ENCODE measurements at regions not wholly inside any gene's neighbourhood (a gene's known extent, or its start where the extent isn't known, plus 50 kb on each side); places are given as distances from the start of the nearest gene placed in this dataset.

DNA sequence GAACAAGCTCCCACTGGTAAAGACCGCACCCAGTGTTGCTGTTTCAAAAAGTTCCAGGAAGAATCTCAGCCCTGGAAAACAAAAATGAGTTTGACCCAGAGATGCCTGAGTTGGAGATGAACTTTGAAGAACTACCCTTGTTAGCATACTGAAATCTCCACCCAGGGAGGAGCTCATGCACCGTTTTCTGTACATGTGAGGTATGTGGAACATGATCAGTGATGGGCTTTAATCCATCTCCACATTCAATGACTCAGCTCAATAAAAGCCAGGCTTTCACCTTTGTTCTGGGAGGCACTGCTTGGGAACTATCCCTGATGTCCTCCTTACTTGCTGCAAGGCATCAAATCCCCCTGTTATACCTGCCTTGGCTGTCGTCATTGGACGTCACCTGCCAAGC, 279.9 kb downstream of the UQCRFS1 start:
- ATAC-seq: no peak
- H3K36me3 ChIP-seq: no peaks in the 10 kb centered on the region

DNA sequence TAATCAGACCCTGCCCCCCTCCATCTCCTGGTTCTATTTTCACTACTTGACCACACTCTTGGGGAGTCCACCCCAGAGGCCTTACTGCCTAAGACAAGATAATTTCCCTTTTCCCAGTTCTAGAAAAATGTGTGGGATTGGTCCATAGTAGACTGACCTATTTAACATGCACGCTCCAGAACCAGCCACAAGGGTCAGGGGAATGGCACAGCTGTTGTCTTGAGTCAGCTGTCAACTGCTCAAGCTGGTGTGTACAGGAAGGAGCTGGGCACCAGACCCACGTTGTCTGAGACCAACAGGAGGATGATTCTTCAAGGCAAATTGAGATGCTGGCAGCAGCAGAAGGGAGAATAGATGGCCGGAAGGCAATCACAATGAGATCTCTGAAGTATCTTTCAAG, 280.5 kb downstream of the UQCRFS1 start:
- TF ChIP-seq, protein P1, sequence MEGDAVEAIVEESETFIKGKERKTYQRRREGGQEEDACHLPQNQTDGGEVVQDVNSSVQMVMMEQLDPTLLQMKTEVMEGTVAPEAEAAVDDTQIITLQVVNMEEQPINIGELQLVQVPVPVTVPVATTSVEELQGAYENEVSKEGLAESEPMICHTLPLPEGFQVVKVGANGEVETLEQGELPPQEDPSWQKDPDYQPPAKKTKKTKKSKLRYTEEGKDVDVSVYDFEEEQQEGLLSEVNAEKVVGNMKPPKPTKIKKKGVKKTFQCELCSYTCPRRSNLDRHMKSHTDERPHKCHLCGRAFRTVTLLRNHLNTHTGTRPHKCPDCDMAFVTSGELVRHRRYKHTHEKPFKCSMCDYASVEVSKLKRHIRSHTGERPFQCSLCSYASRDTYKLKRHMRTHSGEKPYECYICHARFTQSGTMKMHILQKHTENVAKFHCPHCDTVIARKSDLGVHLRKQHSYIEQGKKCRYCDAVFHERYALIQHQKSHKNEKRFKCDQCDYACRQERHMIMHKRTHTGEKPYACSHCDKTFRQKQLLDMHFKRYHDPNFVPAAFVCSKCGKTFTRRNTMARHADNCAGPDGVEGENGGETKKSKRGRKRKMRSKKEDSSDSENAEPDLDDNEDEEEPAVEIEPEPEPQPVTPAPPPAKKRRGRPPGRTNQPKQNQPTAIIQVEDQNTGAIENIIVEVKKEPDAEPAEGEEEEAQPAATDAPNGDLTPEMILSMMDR (IDR thresholded peaks at IDR 0.05): no peak
- Histone ChIP-seq H3K27ac (no peak overlapping the region), H3K4me3 (no peak overlapping the region), H3K4me1 (no peaks in the 10 kb centered on the region), H3K27me3 (peaks cover 0 to 14% of the 10 kb centered on the region in 2 donors), H3K36me3 (no peaks in the 10 kb centered on the region), H3K9me3 (no peaks in the 10 kb centered on the region)
- DNase-seq (no peak), ATAC-seq (no peak)
- intact Hi-C loops (cut with DNase I): no loop called here

More for the DNA sequence above, 279.9 kb downstream of the UQCRFS1 start:
- intact Hi-C loops (cut with DNase I): no loop called here
- Histone ChIP-seq H3K4me1 (no peaks in the 10 kb centered on the region), H3K9me3 (no peaks in the 10 kb centered on the region), H3K27ac (no peak overlapping the region), H3K4me3 (no peak overlapping the region), H3K27me3 (peaks cover 0 to 8% of the 10 kb centered on the region in 2 donors)
- DNase-seq: no peak
- TF ChIP-seq, protein P1 (IDR thresholded peaks at IDR 0.05): no peak

DNA sequence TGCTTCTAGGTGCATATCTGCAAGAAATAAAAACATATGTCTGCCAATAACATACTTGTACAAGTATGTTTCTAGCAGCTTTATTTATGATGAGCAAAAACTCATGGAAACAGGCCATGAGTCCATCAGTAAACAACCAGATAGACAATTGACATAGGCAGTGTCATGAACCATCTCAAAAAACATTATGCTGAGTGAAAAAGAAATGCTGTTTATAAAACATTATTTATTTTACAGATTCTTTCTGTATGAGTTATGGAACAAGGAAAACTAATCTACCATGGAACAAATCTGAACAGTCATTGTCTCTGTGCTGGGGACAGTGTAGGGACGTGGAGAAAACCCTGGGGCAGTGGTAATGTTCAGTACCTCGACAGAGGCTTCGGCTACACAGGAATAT, 283.9 kb downstream of the UQCRFS1 start:
- no peaks in the 10 kb centered on the region for H3K4me1 ChIP-seq
- H3K9me3 ChIP-seq: no peaks in the 10 kb centered on the region
- peaks cover 0 to 17% of the 10 kb centered on the region in 2 donors for H3K27me3 ChIP-seq
- H3K4me3 ChIP-seq: no peak overlapping the region
- TF ChIP-seq, protein P1 (IDR thresholded peaks at IDR 0.05): no peak
- DNase-seq (no peak), ATAC-seq (no peak)
- H3K36me3 ChIP-seq: no peaks in the 10 kb centered on the region
- intact Hi-C loops (cut with DNase I): no loop called here
- H3K27ac ChIP-seq: no peak overlapping the region

DNA sequence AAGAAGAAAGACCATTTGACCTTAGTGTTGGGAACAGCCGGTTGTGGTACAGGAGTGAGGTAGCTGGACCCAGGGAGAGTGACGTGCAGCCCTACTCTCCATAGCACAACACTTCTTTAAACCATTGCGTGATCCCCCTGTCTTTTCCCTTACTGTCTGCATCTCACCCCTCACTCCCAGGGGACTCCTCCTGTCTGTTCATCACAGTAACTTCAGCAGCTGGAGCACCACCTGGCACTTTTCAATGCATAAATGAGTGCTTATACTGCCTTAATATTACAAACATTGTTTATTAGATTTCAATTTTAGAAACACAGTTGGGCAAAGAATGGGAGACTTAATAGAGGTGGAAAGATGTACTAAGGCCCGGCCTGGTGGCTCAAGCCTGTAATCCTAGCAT, 285.5 kb downstream of the UQCRFS1 start:
- DNase-seq (no peak), ATAC-seq (no peak)
- peaks cover 0 to 21% of the 10 kb centered on the region in 2 donors for H3K27me3 ChIP-seq
- no peak overlapping the region for H3K27ac ChIP-seq
- no peaks in the 10 kb centered on the region for H3K4me1 ChIP-seq
- intact Hi-C loops (cut with DNase I): no loop called here
- no peak overlapping the region for H3K4me3 ChIP-seq
- TF ChIP-seq, protein P1 (IDR thresholded peaks at IDR 0.05): no peak
- H3K9me3 ChIP-seq: no peaks in the 10 kb centered on the region
- no peaks in the 10 kb centered on the region for H3K36me3 ChIP-seq

DNA sequence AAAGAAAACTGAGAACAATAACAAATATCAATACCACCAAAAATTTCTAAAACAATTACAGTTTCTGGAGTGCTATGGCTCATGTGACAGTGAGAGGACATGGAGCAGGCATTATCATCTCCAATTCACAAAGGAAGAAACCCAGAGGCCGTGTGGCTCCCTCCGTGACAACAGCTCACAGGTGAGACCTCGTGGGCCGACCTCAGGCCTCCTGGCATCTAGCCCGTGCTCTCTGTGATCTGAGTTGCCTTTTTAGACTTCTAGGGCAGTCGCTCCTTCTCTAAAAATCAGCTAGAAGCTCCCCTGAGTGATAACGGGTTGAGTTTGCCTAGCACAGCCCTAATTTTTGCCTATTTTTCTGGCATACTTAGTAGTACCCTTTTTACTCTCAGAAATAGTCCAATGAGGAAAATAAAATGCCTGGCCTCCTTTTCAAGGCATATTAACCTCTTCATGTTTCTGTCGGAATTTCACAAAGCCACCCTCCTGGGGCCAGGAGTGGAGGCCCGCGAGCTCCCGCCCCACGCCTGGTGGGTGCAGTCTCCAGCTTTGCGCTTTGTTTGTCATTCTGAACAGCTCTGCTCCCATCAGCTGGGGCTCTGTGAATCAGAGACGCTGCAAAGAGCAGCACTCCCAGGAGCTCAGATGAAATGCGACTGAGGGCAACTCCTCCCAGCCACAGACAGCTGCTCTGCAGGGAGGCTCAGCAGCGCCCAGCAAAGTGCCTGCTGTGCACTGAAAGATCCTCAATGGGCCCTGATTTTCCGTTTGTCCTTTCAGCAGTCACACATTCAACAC, 292.5 kb downstream of the UQCRFS1 start:
- Histone ChIP-seq H3K4me3 (no peak overlapping the region), H3K9me3 (no peaks in the 10 kb centered on the region), H3K36me3 (no peaks in the 10 kb centered on the region), H3K4me1 (no peaks in the 10 kb centered on the region), H3K27me3 (peaks cover 0 to 36% of the 10 kb centered on the region in 2 donors), H3K27ac (no peak overlapping the region)
- DNase-seq (no peak), ATAC-seq (no peak)
- TF ChIP-seq, protein P1 (IDR thresholded peaks at IDR 0.05): no peak
- intact Hi-C loops (cut with DNase I): no loop called here

All from left lung (tissue), 4 donors.